ENCODE measurements at regions not wholly inside any gene's neighbourhood (a gene's known extent, or its start where the extent isn't known, plus 50 kb on each side); places are given as distances from the start of the nearest gene placed in this dataset.

- no peaks in the 10 kb centered on the region for H3K9me3 ChIP-seq (ENCODE audit: insufficient read depth, low read depth, low read length)
- H2AFZ ChIP-seq (ENCODE audit: low read length), result no peak overlapping the region
- no peaks in the 10 kb centered on the region for H3K79me2 ChIP-seq (ENCODE audit: insufficient read depth, low read length)
- no peak overlapping the region for H3K4me2 ChIP-seq (ENCODE audit: low read depth, low read length, poor library complexity, severe bottlenecking)
- no peaks in the 10 kb centered on the region for H4K20me1 ChIP-seq (ENCODE audit: insufficient read depth, low read length, poor library complexity, severe bottlenecking)
- no peaks in the 10 kb centered on the region for H3K4me1 ChIP-seq (ENCODE audit: insufficient read depth, low read length, poor library complexity, severe bottlenecking)
- TF ChIP-seq EZH2phosphoT487 (IDR thresholded peaks at IDR 0.05; ENCODE audit: borderline replicate concordance), result no peak
- no peak for TF ChIP-seq CTCF (conservative IDR thresholded peaks at IDR 0.05; ENCODE audit: low read length)
- no peaks in the 10 kb centered on the region for H3K9me2 ChIP-seq (replicated peaks; ENCODE audit: low read depth, low read length)
- no peak overlapping the region for H3K9ac ChIP-seq (ENCODE audit: low read depth, low read length, poor library complexity, severe bottlenecking)
- no peaks in the 10 kb centered on the region for H3K36me3 ChIP-seq (ENCODE audit: insufficient read depth, low read length)
- H3F3A ChIP-seq (ENCODE audit: low read depth), result no peaks in the 10 kb centered on the region
- no peaks in the 10 kb centered on the region for H3K27me3 ChIP-seq (ENCODE audit: insufficient read depth, low read length, poor library complexity, severe bottlenecking)
- no peak overlapping the region for H3K4me3 ChIP-seq (ENCODE audit: low read length, poor library complexity, severe bottlenecking)
These were observed 374.9 kb upstream of the TNC start for GRCh38 chr9:115492869-115493268.

GRCh38 chr9:115494393-115494792 lies 376.4 kb upstream of the TNC start:
- Histone ChIP-seq H4K20me1 (ENCODE audit: insufficient read depth, low read length, poor library complexity, severe bottlenecking) (no peaks in the 10 kb centered on the region), H3K9me3 (ENCODE audit: insufficient read depth, low read depth, low read length) (no peaks in the 10 kb centered on the region), H3F3A (ENCODE audit: low read depth) (no peaks in the 10 kb centered on the region), H3K4me2 (ENCODE audit: low read depth, low read length, poor library complexity, severe bottlenecking) (no peak overlapping the region), H3K9ac (ENCODE audit: low read depth, low read length, poor library complexity, severe bottlenecking) (no peak overlapping the region), H3K36me3 (ENCODE audit: insufficient read depth, low read length) (no peaks in the 10 kb centered on the region), H3K79me2 (ENCODE audit: insufficient read depth, low read length) (no peaks in the 10 kb centered on the region), H3K27me3 (ENCODE audit: insufficient read depth, low read length, poor library complexity, severe bottlenecking) (no peaks in the 10 kb centered on the region), H3K4me1 (ENCODE audit: insufficient read depth, low read length, poor library complexity, severe bottlenecking) (no peaks in the 10 kb centered on the region), H3K4me3 (ENCODE audit: low read length, poor library complexity, severe bottlenecking) (no peak overlapping the region), H2AFZ (ENCODE audit: low read length) (no peak overlapping the region), H3K9me2 (replicated peaks; ENCODE audit: low read depth, low read length) (no peaks in the 10 kb centered on the region)
- TF ChIP-seq CTCF (conservative IDR thresholded peaks at IDR 0.05; ENCODE audit: low read length) (no peak), EZH2phosphoT487 (IDR thresholded peaks at IDR 0.05; ENCODE audit: borderline replicate concordance) (no peak)

- Histone ChIP-seq H3K9me2 (replicated peaks; ENCODE audit: low read depth, low read length) (no peaks in the 10 kb centered on the region), H3K9ac (ENCODE audit: low read depth, low read length, poor library complexity, severe bottlenecking) (no peak overlapping the region), H3K4me2 (ENCODE audit: low read depth, low read length, poor library complexity, severe bottlenecking) (no peak overlapping the region), H3K79me2 (ENCODE audit: insufficient read depth, low read length) (no peaks in the 10 kb centered on the region), H4K20me1 (ENCODE audit: insufficient read depth, low read length, poor library complexity, severe bottlenecking) (no peaks in the 10 kb centered on the region), H3K27me3 (ENCODE audit: insufficient read depth, low read length, poor library complexity, severe bottlenecking) (no peaks in the 10 kb centered on the region), H3K4me3 (ENCODE audit: low read length, poor library complexity, severe bottlenecking) (no peak overlapping the region), H3K36me3 (ENCODE audit: insufficient read depth, low read length) (no peaks in the 10 kb centered on the region), H2AFZ (ENCODE audit: low read length) (no peak overlapping the region), H3K9me3 (ENCODE audit: insufficient read depth, low read depth, low read length) (no peaks in the 10 kb centered on the region), H3K4me1 (ENCODE audit: insufficient read depth, low read length, poor library complexity, severe bottlenecking) (no peaks in the 10 kb centered on the region), H3F3A (ENCODE audit: low read depth) (no peaks in the 10 kb centered on the region)
- no peak for TF ChIP-seq CTCF (conservative IDR thresholded peaks at IDR 0.05; ENCODE audit: low read length)
- no peak for TF ChIP-seq EZH2phosphoT487 (IDR thresholded peaks at IDR 0.05; ENCODE audit: borderline replicate concordance)
These were observed 377.2 kb upstream of the TNC start for GRCh38 chr9:115495052-115495635.

Measured in Loucy (cell line).